HCT116 (cell line): ENCODE measurements at regions not wholly inside any gene's neighbourhood (a gene's known extent, or its start where the extent isn't known, plus 50 kb on each side); places are given as distances from the start of the nearest gene placed in this dataset.

Source experiments
- ATAC-seq: fragments of 200-7000 bp; cut with Tn5 transposase; 2 replicates; pipeline ENCODE4 v1.9.1; 2020; ENCODE audit warnings: mild to moderate bottlenecking, moderate library complexity
- BruUV-seq: library from RNA; stranded (reverse); fragments of 400-500 nt; replicated peaks from 2 replicates; lab custom pipeline; 2021; lab: Mats Ljungman, UMichigan
- CTCF ChIA-PET: fragments of 300-600 bp; sonication (Branson Sonifier 250); formaldehyde crosslinking; loops from one replicate; lab custom pipeline; 2021; ENCODE audit warnings: antibody characterized with exemption; lab: Charles Lee
- POLR2A ChIA-PET: fragments of 300-600, 350-600 bp; sonication (Branson Sonifier 250); formaldehyde crosslinking; loops from one replicate; lab custom pipeline; 2021; ENCODE audit warnings: antibody characterized with exemption; lab: Charles Lee
- RAD21 ChIA-PET, 2 experiments: fragments of 300-600 bp; sonication (Branson Sonifier 250); formaldehyde crosslinking; loops; one replicate each; lab custom pipeline; 2023; ENCODE audit warnings: low total read pairs in 2 of 2; ENCODE audit not compliant: uncharacterized antibody in 2 of 2, unreplicated experiment in 2 of 2, low non-redundant PET in 1 of 2; lab: Charles Lee
- DNase-seq: peaks from one replicate; pipeline ENCODE4 v3.0.0-alpha.2; 2010; ENCODE audit warnings: low read depth, low spot score
- H2AFZ ChIP-seq: fragments of 200-600 bp; shearing (Covaris generic), sonication (generic); 2 replicates; pipeline ENCODE4 v1.6.1; 2017; ENCODE audit warnings: low read depth, mixed run types, mixed read lengths, antibody characterized with exemption, low read length; ENCODE audit not compliant: poor library complexity, severe bottlenecking
- H3K27ac ChIP-seq: 2 replicates; pipeline ENCODE4 v1.5.1; 2012; ENCODE audit warnings: low read depth, low read length
- H3K27me3 ChIP-seq: fragments of 200-600 bp; sonication (generic); 2 replicates; pipeline ENCODE4 v1.6.1; 2016; ENCODE audit warnings: mixed run types, low read length, mixed read lengths; ENCODE audit not compliant: insufficient read depth
- H3K36me3 ChIP-seq, 2 experiments: fragments of 200-500 bp in 1 of 2; fragments of 200-600 bp in 1 of 2; sonication (Bioruptor generic) in 1 of 2; sonication (generic) in 1 of 2; 2 replicates each; pipeline versions ENCODE4 v1.5.1 to v1.6.1; 2014 to 2016; ENCODE audit warnings: low read length in 2 of 2, inconsistent platforms in 1 of 2, mixed read lengths in 1 of 2, mixed run types in 1 of 2; ENCODE audit not compliant: insufficient read depth in 2 of 2, control insufficient read depth in 1 of 2
- H3K4me1 ChIP-seq, 2 experiments: fragments of 200-600 bp in 1 of 2; sonication (generic) in 1 of 2; 2 replicates each; pipeline versions ENCODE4 v1.5.1 to v1.6.1; 2012 to 2017; ENCODE audit warnings: low read length in 2 of 2, inconsistent platforms in 1 of 2, mild to moderate bottlenecking in 1 of 2, mixed read lengths in 1 of 2, mixed run types in 1 of 2, moderate library complexity in 1 of 2; ENCODE audit not compliant: insufficient read depth in 2 of 2, control insufficient read depth in 1 of 2
- H3K4me2 ChIP-seq: fragments of 200-600 bp; sonication (generic); 2 replicates; pipeline ENCODE4 v1.6.1; 2017; ENCODE audit warnings: mixed run types, low read length, mixed read lengths
- H3K4me3 ChIP-seq, 2 experiments: fragments of 200-600 bp in 1 of 2; sonication (generic) in 1 of 2; replicated peaks in 1 of 2; 2 replicates each; pipeline ENCODE4 v1.5.1; 2011 to 2016; ENCODE audit warnings: low read length in 2 of 2, control low read depth in 1 of 2, low read depth in 1 of 2, mild to moderate bottlenecking in 1 of 2, mixed read lengths in 1 of 2, mixed run types in 1 of 2
- H3K79me2 ChIP-seq: fragments of 200-600 bp; sonication (generic); 2 replicates; pipeline ENCODE4 v1.6.1; 2017; ENCODE audit warnings: mild to moderate bottlenecking, mixed run types, low read length, moderate library complexity, mixed read lengths; ENCODE audit not compliant: insufficient read depth
- H3K9ac ChIP-seq: fragments of 200-600 bp; sonication (generic); 2 replicates; pipeline ENCODE4 v1.6.1; 2016; ENCODE audit warnings: low read length, mixed read lengths
- H3K9me2 ChIP-seq: fragments of 200-600 bp; sonication (generic), shearing (Covaris generic); 2 replicates; pipeline ENCODE4 v1.6.1; 2017; ENCODE audit warnings: mixed run types, mild to moderate bottlenecking, moderate library complexity; ENCODE audit not compliant: insufficient read depth
- H3K9me3 ChIP-seq, 2 experiments: fragments of 200-500 bp in 1 of 2; fragments of 200-600 bp in 1 of 2; sonication (Bioruptor generic) in 1 of 2; sonication (generic) in 1 of 2; 2 replicates each; pipeline ENCODE4 v1.6.1; 2014 to 2017; ENCODE audit warnings: low read length in 2 of 2, mixed read lengths in 2 of 2, inconsistent platforms in 1 of 2, low read depth in 1 of 2, mild to moderate bottlenecking in 1 of 2, mixed run types in 1 of 2, moderate library complexity in 1 of 2; ENCODE audit not compliant: control insufficient read depth in 1 of 2, insufficient read depth in 1 of 2
- H4K20me1 ChIP-seq: fragments of 200-600 bp; sonication (generic), shearing (Covaris generic); 2 replicates; pipeline ENCODE4 v1.6.1; 2017; ENCODE audit warnings: mixed run types, mild to moderate bottlenecking, moderate library complexity; ENCODE audit not compliant: insufficient read depth
- CEBPB ChIP-seq: IDR thresholded peaks from 2 replicates; pipeline ENCODE4 v1.6.1; 2012; ENCODE audit warnings: low read depth
- CTCF ChIP-seq, 3 experiments: fragments of 200-600 bp in 1 of 3; sonication (generic) in 1 of 3; IDR thresholded peaks in 2 of 3; conservative IDR thresholded peaks in 1 of 3; 2 replicates each; pipeline ENCODE4 v1.5.1; 2012 to 2017; ENCODE audit warnings: low read depth in 2 of 3, low read length in 2 of 3, antibody characterized with exemption in 1 of 3, borderline replicate concordance in 1 of 3, control low read depth in 1 of 3, mild to moderate bottlenecking in 1 of 3, mixed read lengths in 1 of 3, mixed run types in 1 of 3, moderate library complexity in 1 of 3; ENCODE audit not compliant: insufficient read depth in 1 of 3
- EGR1 ChIP-seq: IDR thresholded peaks from 2 replicates; pipeline ENCODE4 v1.6.1; 2012; ENCODE audit warnings: low read depth
- EZH2 ChIP-seq: fragments of 200-600 bp; sonication (generic); IDR thresholded peaks from 2 replicates; pipeline ENCODE4 v1.6.1; 2017; ENCODE audit warnings: antibody characterized with exemption, mixed run types
- REST ChIP-seq: IDR thresholded peaks from 2 replicates; pipeline ENCODE4 v1.6.1; 2012; ENCODE audit warnings: low read depth
- SIN3A ChIP-seq: IDR thresholded peaks from 2 replicates; pipeline ENCODE4 v1.6.1; 2012; ENCODE audit warnings: low read depth
- SP1 ChIP-seq: IDR thresholded peaks from 2 replicates; pipeline ENCODE4 v1.6.1; 2012; ENCODE audit warnings: low read depth
- SRF ChIP-seq: IDR thresholded peaks from 2 replicates; pipeline ENCODE4 v1.6.1; 2012; ENCODE audit warnings: low read depth
- YY1 ChIP-seq: IDR thresholded peaks from 2 replicates; pipeline ENCODE4 v1.6.1; 2011; ENCODE audit warnings: low read length, low read depth, moderate library complexity, mild to moderate bottlenecking; ENCODE audit not compliant: insufficient replicate concordance; ENCODE audit errors: extremely low read depth
- ZBTB33 ChIP-seq: IDR thresholded peaks from 2 replicates; pipeline ENCODE4 v1.6.1; 2011; ENCODE audit warnings: mild to moderate bottlenecking, low read length, moderate library complexity; ENCODE audit not compliant: insufficient replicate concordance; ENCODE audit errors: extremely low read depth
- intact Hi-C: fragments of 100-400 bp; cut with micrococcal nuclease; formaldehyde crosslinking; loops from 2 replicates; pipeline ENCODE4 v1.10.0; 2022

- TF ChIP-seq REST (no peak), SRF (no peak), CTCF (IDR thresholded peaks at IDR 0.05 in 2 of 3, conservative IDR thresholded peaks at IDR 0.05 in 1 of 3; ENCODE audit: borderline replicate concordance in 1 of 3, insufficient read depth in 1 of 3, low read depth in 2 of 3, low read length in 2 of 3) (no peak), SP1 (no peak), SIN3A (no peak), EGR1 (no peak), CEBPB (no peak)
Observed at GRCh38 chr5:163205645-163206044, 231.8 kb upstream of the CCNG1 start (continued).

- TF ChIP-seq EZH2 (no peak), YY1 (no peak), ZBTB33 (no peak), EGR1 (no peak)
- ChIA-PET CTCF (no interaction called here), POLR2A (no interaction called here), RAD21 (no interaction called here)
- Histone ChIP-seq H4K20me1 (no peaks in the 10 kb centered on the region), H3K27me3 (no peaks in the 10 kb centered on the region), H2AFZ (no peak overlapping the region), H3K36me3 (no peaks in the 10 kb centered on the region), H3K4me1 (no peaks in the 10 kb centered on the region), H3K4me3 (no peak overlapping the region), H3K9me3 (no peaks in the 10 kb centered on the region), H3K27ac (no peak overlapping the region), H3K9me2 (no peaks in the 10 kb centered on the region), H3K79me2 (no peaks in the 10 kb centered on the region), H3K4me2 (no peak overlapping the region), H3K9ac (no peak overlapping the region)
- intact Hi-C loops, result no loop called here
- no peak for ATAC-seq
- BruUV-seq, result no TSS peak
- DNase-seq, result no peak
Observed at GRCh38 chr5:163221581-163221980, 215.8 kb upstream of the CCNG1 start.
